Stimulated activated CD8-positive, alpha-beta memory T cell treated with anti-CD3 and anti-CD28 coated beads, Interleukin-2, amount 100 ng/mL, for 1 hour (primary cell): ENCODE measurements at regions not wholly inside any gene's neighbourhood (a gene's known extent, or its start where the extent isn't known, plus 50 kb on each side); places are given as distances from the start of the nearest gene placed in this dataset.

Experiments used
- DNase-seq, 2 donors: peaks; one replicate each; pipeline ENCODE4 v3.0.0-alpha.2; 2020; ENCODE audit warnings: low read depth in 2 of 2

DNA sequence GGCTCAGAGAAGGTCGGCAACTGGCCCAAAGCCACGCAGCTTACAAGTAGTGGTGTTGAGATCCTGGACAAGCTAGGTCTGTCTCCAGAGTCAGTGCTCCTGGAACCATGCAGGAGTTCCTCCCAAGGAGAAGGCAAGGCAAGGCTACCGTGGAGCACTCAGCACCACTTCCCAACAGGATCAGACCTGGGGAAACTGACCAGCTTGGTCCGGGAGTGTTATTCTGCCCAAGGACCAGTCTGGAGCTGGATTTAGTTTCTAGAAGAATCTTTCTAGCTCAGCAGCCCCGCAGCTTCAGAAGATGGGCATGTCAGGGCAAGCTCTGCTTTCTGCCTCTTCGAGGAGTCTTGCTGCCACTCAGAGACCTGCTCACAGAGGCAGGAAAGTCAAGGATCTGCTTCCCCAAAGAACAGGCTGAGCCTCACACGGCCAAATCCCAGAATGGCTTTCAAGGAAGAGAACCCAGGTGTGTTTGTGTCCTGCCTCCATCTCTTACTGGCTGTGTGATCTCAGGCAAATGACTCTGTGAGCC, 302.8 kb downstream of the MATN1 start:
- DNase-seq, result no peak

DNA sequence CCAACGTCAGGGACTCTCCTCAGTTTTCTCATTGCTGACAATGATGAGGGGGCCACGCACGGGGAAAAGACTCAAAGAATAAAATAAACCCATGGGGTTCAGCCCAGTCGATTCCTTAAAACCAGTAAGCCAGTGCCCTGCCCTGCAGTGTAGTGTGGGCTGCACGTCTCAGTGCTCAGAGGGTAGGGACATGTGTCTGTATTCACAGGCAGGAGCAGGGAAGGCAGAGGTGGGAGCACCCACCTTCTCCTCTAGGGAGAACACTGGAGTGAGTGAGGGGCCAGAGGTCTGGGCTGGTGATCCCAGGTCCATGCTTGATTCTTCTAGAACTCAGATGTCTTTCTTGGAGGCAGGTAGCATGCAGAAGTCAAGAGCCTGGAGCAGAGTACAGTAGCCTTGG, 303.6 kb downstream of the MATN1 start:
- DNase-seq, result no peak

DNA sequence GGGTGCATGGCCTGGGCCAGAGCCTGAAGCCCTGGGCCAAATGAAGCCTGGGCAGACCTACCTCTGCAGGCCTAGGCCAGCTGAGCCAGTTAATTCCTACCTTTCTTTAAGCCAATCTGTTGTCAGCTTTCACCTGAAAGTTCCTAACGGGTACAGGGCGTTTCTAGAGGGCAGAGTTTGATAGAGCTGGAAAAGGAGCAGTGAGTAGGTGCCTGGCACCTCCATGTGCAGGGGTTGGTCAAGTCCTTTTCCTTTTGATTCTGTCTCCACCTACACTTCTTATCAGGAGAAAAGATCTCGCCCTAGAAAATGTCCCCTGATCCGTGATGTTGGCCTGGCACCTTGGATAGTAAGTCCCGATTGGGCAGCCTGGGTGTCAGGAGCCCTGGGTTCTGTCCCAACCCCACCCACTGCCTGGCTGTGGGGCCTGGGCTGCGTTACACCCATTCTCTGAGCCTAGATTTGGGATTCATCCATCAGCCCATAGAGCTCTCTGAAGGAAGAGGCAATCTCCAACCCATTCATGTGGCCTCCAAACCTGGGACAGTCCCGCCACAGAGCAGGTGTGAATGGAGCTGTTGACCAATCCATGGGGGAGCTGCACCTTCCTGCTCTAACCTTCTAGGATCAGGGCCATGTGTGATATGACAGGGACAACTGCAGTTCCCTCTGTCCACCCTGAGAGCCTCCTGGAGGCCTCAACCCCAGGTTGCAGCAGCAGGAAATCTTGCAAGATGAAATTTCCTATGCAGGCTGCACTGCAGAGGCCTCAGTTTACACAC, 304.3 kb downstream of the MATN1 start:
- DNase-seq, result no peak

DNA sequence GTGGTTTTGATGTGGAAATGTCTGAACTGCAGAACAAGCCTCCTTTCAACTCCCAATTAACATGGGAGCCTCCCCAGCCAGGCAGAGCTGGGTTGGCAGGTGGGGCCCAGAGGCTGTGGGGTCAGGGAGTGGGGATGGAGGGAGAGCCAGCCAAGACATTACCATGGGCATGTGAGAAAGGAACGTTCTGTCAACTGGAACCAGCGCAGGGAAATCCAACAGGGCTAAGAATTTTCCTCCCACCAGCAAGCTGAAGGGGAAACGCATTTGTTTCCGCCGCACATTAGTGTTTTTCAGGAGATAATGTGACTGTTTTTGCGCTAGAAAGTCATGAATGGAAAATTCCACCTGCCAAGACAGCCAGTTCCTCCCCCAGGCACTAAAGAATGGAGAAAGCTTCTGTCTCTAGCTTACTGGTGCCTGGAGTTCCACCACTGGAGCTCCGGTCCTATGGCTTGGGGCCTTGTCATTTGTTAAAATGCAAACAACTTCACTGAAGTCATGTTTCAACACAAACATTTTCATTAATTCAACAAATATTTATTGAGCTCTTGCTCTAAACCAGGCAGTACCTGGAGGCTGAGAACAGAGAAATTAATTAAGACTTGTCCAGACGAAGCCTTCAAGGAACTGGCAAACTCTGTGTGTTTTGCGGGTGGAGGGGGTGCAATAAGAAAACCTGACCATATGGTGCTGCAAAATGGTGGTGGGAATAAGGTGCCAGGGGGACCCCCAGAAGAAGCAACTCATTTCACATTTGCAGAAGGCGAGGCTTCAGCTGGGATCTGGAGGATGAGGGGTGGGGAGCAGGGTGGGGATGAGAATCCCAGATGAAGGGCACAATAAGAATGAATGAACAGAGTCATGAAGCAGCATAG, 305.1 kb downstream of the MATN1 start:
- DNase-seq, result no peak

DNA sequence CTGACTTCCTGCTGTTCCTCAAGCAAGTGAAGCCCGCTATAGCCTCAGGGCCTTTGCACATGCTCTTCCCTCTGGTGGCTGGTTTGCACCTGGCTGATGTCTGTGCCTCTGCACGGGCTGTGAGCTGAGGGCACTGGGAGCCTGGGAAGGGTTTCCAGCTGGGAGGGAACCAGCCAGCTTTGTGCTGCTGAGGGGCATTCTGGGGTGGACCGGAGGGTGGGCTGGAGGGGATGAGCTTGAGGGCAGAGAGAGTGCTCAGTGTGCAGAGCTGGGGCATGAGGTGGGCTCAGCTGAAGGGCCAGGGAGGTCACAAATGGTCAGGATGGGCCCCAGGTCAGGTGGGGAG, 305.7 kb downstream of the MATN1 start:
- no peak for DNase-seq

- no peak for DNase-seq
Observed at GRCh38 chr1:30417001-30417700, 306.2 kb downstream of the MATN1 start.

- DNase-seq, result no peak
Observed at GRCh38 chr1:30416221-30416820, 307.1 kb downstream of the MATN1 start.

DNA sequence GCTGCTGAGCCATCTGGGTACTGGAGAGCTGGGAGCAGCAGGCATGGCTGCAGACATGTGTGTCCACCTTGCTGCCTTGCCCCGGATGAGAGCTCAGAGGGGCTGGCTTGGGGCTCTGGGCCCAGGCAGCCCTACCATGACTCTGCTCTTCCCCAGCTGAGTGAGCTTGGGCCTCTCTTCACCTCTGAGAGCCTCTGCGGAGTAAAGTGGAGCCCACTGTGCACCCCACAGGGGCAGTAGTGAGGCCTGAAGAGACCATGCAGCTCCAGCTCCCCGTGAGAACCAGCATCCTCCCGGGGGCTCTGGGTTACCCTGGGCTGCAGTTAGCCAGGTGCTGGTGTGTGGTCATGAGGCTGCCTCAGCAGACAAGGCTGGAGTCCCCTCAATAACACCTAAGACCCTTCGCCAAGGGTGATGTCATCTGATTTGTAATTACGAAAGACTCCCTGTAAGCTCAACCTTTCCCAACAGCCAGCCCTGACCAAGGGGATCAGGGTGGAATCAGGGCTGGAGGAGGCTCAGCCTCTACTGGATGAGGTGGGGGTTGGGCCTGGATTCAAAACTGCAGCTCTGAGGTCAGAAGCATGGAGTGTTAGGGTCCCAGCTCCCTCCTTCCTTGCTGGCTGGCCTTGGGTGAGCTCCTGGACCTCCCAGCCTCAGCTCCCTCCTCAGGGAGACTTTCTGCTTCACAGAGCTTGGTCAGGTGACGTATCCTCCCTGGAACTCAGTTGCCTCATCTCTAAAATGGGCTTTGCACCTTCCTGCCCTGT, 308.0 kb downstream of the MATN1 start:
- DNase-seq, result no peak

- DNase-seq, result no peak
Observed at GRCh38 chr1:30414851-30415165, 308.6 kb downstream of the MATN1 start.

DNA sequence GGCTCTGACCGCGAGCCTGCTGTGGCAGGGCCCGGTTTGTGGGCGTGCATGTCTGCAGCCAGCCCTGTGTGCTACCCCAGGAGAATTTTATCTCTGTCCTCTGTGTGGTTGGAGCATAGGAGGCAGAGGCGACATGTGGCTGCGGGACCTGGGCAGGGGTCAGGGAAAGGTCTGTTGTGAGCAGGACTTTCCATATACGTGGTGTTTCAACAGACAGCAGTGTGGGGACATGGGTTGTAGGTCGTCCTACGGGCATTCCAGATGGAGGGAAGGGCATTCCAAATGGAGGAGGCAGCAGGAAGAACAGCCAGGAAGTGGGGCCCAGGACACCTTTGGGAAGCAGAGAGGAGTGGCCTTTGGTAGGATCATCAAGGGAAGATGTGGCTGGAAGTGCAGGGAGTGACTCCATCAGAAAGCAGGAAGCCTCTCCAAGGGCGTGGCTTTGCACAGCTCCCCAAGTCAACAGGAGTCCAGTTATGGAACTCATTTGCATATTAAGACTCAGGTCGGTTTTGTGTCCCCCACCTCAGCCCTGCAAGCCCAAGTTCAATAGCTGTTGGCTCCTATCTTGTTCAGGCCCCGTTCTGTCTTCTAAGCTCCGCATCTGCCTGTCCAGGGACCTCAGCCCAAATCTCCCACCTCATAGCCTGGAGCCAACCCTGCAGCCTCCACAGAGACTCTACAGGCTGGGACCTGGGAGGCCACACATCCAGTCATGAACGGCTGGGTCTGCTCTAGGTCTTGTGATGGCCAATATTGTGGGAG, 309.1 kb downstream of the MATN1 start:
- no peak for DNase-seq

DNA sequence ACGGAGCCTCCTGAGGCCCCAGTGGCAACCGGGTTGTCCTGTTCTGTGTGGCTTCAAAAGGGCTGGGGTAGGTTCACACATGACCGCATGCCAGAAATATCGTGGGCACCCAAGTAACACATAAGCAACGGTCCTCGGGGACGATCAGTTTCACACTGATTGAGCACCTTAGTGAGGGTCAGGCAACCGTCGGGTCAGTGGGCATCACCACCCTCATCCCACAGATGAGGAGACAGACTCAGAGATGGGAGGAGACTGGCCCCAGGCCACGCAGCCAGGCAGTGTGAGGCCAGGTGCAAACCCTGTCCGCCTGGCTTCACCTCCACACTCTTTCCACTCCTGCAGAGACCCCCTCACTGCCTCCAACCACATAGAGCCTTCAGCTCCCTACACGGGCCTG, 309.8 kb downstream of the MATN1 start:
- DNase-seq, result no peak

DNA sequence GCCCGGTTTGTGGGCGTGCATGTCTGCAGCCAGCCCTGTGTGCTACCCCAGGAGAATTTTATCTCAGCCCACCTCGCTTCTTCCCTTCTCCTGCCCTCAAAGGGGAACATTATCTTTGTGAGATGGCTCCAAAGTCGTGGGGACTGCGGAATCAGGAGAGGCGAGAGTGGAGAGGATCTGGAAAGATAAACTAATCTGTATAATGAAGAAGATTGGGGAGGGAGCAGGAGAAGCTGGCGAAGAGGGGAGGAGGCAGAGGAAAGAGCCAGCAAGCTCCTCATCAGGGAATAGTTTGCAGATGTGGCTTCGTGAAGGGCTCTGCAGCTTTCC, 310.3 kb downstream of the MATN1 start:
- DNase-seq, result no peak

- no peak for DNase-seq
Observed at GRCh38 chr1:30412241-30413110, 310.9 kb downstream of the MATN1 start.

DNA sequence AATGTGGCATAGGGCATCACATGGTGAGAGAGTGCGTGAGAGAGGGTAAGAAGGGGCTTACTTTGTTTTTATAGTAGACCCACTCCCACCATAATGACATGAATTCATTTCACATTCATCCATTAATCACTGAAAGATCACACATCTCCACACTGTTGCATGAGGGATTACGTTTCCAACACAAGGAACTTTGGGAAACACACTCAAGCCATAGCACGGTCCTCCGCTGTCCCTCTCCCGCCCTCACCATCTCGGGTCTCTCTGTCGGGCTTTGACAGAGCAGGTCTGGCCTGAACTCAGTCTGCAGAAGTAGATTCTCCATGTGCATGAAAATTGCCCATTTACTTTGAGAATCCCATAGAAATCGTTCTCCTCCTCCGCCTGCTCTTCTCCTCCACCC, 312.2 kb downstream of the MATN1 start:
- DNase-seq, result no peak

DNA sequence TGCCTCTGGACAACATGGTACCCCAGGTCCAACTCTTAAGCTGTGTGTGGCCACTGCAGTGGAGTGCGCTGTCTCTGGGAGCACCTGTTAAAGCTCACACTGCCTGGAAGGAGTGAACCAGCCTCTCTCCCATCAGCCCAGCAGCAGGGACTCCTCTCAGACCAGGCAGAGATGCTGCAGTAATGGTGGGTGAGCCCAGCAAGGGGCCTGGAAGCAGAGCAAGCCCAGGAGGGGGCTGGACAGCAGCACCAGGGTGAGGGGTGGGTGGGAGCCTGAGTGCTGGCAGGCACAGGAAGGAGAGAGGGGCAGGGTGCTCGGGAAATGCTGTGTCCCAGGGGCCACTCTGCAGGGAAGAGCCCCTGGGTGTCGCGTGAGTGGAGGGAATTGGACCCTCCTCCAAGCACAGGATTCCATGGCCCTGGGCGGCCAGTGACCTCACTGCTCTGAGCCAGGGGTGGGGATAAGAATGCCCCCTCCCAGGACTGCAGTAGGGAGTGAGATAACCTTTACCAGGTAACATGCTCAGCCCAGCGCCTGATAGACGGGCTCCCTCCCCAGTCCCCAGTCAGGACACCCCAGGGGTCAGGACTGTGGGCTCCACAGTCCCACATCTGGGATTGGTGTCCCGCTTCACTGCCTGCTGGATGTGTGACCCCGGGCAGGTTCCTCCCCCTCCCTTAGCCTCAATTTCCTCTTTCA, 313.1 kb downstream of the MATN1 start:
- DNase-seq, result no peak

- no peak for DNase-seq
Observed at GRCh38 chr1:30409476-30410152, 313.8 kb downstream of the MATN1 start.

DNA sequence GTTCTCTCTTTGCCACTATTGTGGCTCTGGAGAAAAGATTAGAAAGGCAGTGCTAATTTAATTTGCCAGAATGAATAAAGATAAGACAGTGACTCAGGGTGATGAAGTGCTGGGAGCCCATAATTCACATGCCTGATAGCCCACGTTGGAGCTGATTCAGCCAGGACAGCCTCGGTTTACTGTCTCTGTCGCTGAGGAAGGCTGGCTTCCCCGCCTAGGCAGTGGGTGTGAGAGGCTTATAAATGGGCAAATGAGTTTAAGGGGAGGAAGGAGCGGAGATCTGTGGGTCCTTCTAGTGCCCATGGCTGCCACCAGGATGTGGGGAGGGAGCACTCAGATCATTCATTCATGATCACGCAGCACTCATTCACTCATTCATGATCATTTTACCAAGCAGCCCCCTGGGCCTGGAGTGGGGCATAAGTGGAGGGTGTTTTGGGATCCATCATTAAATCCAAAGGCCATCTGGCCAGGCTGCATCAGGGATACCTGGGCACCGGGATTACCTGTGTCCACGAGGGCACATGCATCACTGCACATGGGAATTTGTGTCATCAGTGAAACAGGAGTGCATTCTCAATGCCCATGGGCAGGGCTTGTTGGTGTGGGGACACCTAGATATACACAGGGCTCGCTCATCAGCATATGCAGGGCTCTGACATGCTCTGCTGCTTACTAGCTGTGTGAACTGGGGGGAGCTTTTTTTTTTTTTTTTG, 315.4 kb downstream of the MATN1 start:
- no peak for DNase-seq
